B cell (primary cell): ENCODE measurements at regions not wholly inside any gene's neighbourhood (a gene's known extent, or its start where the extent isn't known, plus 50 kb on each side); places are given as distances from the start of the nearest gene placed in this dataset.

ENCODE experiments used
- ATAC-seq: fragments of 200-7000 bp; cut with Tn5 transposase; one replicate; pipeline ENCODE4 v1.10.0; 2021; ENCODE audit warnings: low read depth, mild to moderate bottlenecking, moderate number of reproducible peaks, moderate library complexity
- CTCF ChIA-PET: fragments of 350-600 bp; sonication (Branson Sonifier 250); formaldehyde crosslinking; loops from one replicate; lab custom pipeline; 2021; ENCODE audit warnings: antibody characterized with exemption, inconsistent platforms; lab: Charles Lee
- POLR2A ChIA-PET: fragments of 350-600 bp; sonication (Branson Sonifier 250); formaldehyde crosslinking; loops from one replicate; lab custom pipeline; 2021; ENCODE audit warnings: antibody characterized with exemption; lab: Charles Lee
- DNase-seq: peaks from one replicate; pipeline ENCODE4 v3.0.0; 2013
- H2AFZ ChIP-seq: 2 replicates; pipeline ENCODE4 v1.6.1; 2012; ENCODE audit warnings: mild to moderate bottlenecking, low read depth, low read length; ENCODE audit not compliant: insufficient read depth, poor library complexity, severe bottlenecking
- H3K27ac ChIP-seq, 2 donors: 1 replicate in 1 of 2; 2 replicates in 1 of 2; pipeline ENCODE4 v1.5.1; 2012 to 2013; ENCODE audit warnings: low read length in 2 of 2, mild to moderate bottlenecking in 2 of 2, moderate library complexity in 1 of 2
- H3K27me3 ChIP-seq, 4 experiments: fragments of 200-600 bp in 1 of 4; sonication (generic) in 1 of 4; replicated peaks in 1 of 4; 1 replicate in 2 of 4; 2 replicates in 2 of 4; pipeline versions ENCODE4 v1.6.1 to v1.7.0; 2013 to 2016; ENCODE audit warnings: low read length in 3 of 4, mild to moderate bottlenecking in 2 of 4, mixed read lengths in 1 of 4, moderate library complexity in 1 of 4; ENCODE audit not compliant: insufficient read depth in 4 of 4, control insufficient read depth in 3 of 4; ENCODE audit errors: control extremely low read depth in 1 of 4
- H3K36me3 ChIP-seq, 2 experiments: replicated peaks in 1 of 2; 1 replicate in 1 of 2; 2 replicates in 1 of 2; pipeline versions ENCODE4 v1.6.1 to v1.7.1; 2013; ENCODE audit warnings: low read length in 1 of 2; ENCODE audit not compliant: insufficient read depth in 2 of 2, control insufficient read depth in 1 of 2; ENCODE audit errors: control extremely low read depth in 1 of 2, extremely low read depth in 1 of 2
- H3K4me1 ChIP-seq, 2 donors: fragments of 200-600 bp in 1 of 2; sonication (generic) in 1 of 2; 1 replicate in 1 of 2; 2 replicates in 1 of 2; pipeline versions ENCODE4 v1.5.1 to v1.6.1; 2013 to 2017; ENCODE audit warnings: low read length in 2 of 2; ENCODE audit not compliant: control insufficient read depth in 2 of 2, insufficient read depth in 2 of 2
- H3K4me2 ChIP-seq: replicated peaks from 2 replicates; pipeline ENCODE3; 2012; ENCODE audit warnings: mild to moderate bottlenecking, low read depth, low read length; ENCODE audit not compliant: poor library complexity, severe bottlenecking
- H3K4me3 ChIP-seq, 5 experiments: fragments of 200-600 bp in 1 of 5; sonication (generic) in 1 of 5; 1 replicate in 3 of 5; 2 replicates in 2 of 5; pipeline versions ENCODE4 v1.5.1 to v1.7.0; 2011 to 2016; ENCODE audit warnings: low read length in 4 of 5, mild to moderate bottlenecking in 4 of 5, low read depth in 2 of 5, control low read depth in 1 of 5, moderate library complexity in 1 of 5; ENCODE audit not compliant: insufficient read depth in 1 of 5; ENCODE audit errors: control extremely low read depth in 1 of 5, extremely low read depth in 1 of 5
- H3K79me2 ChIP-seq: fragments of 200-600 bp; sonication (generic); one replicate; pipeline ENCODE4 v1.6.0; 2016; ENCODE audit warnings: low read length; ENCODE audit not compliant: control insufficient read depth, insufficient read depth
- H3K9ac ChIP-seq: fragments of 200-600 bp; sonication (generic); 2 replicates; pipeline ENCODE4 v1.6.1; 2017; ENCODE audit warnings: mild to moderate bottlenecking, low read length, moderate library complexity
- H3K9me3 ChIP-seq, 3 donors: one replicate each; pipeline versions ENCODE4 v1.6.1 to v1.7.1; 2013; ENCODE audit warnings: low read length in 2 of 3; ENCODE audit not compliant: control insufficient read depth in 2 of 3, insufficient read depth in 1 of 3; ENCODE audit errors: control extremely low read depth in 1 of 3
- H4K20me1 ChIP-seq: 2 replicates; pipeline ENCODE4 v1.6.0; 2012; ENCODE audit warnings: mild to moderate bottlenecking, low read length; ENCODE audit not compliant: insufficient read depth, control insufficient read depth, poor library complexity, severe bottlenecking
- H3K27ac Mint-ChIP-seq: one replicate; pipeline ENCODE4 v1.8.0; 2021; ENCODE audit warnings: mixed read lengths
- H3K27me3 Mint-ChIP-seq: one replicate; pipeline ENCODE4 v1.8.0; 2021; ENCODE audit warnings: mixed read lengths
- H3K4me1 Mint-ChIP-seq: one replicate; pipeline ENCODE4 v1.8.0; 2021; ENCODE audit warnings: mixed read lengths
- H3K4me3 Mint-ChIP-seq: one replicate; pipeline ENCODE4 v1.8.0; 2021; ENCODE audit warnings: mixed read lengths
- H3K9me3 Mint-ChIP-seq: one replicate; pipeline ENCODE4 v1.8.0; 2022; ENCODE audit warnings: mixed read lengths; ENCODE audit not compliant: insufficient read depth
- CTCF ChIP-seq: fragments of 200-600 bp; IDR thresholded peaks from one replicate; pipeline ENCODE4 v1.8.0; 2022; ENCODE audit warnings: antibody characterized with exemption, mild to moderate bottlenecking
- EZH2 ChIP-seq: IDR thresholded peaks from 2 replicates; pipeline ENCODE4 v1.6.1; 2012; ENCODE audit warnings: borderline replicate concordance, low read depth, mild to moderate bottlenecking, moderate library complexity, low read length; ENCODE audit not compliant: insufficient read depth, poor library complexity, severe bottlenecking
- WGBS: methylation state at CpG from one replicate; pipeline ENCODE4 v1.1.5; 2013; ENCODE audit warnings: missing lambda C conversion rate; ENCODE audit not compliant: insufficient coverage; 5-methylcytosine and 5-hydroxymethylcytosine counted together
- intact Hi-C: fragments of 100-400 bp; cut with micrococcal nuclease; formaldehyde crosslinking; loops from one replicate; pipeline ENCODE4 v1.10.0; 2022

GRCh38 chr6:87826424-87826823 is 124.4 kb upstream of the AKIRIN2 start:
- POLR2A ChIA-PET: no interaction called here
- no peaks in the 10 kb centered on the region for H3K27me3 Mint-ChIP-seq

GRCh38 chr6:87825821-87826221 is 123.8 kb upstream of the AKIRIN2 start:
- no peak for TF ChIP-seq CTCF
- no peak for TF ChIP-seq EZH2
- Histone ChIP-seq H3K9ac (peak overlapping the region; percentile 16), H3K36me3 (no peaks in the 10 kb centered on the region), H3K27ac (peak overlapping the region in 1 of 2 donors; percentile 62), H3K79me2 (no peaks in the 10 kb centered on the region), H3K27me3 (no peaks in the 10 kb centered on the region), H2AFZ (peak overlapping the region; percentile 21), H3K4me2 (peak overlapping the region; percentile 38), H4K20me1 (no peaks in the 10 kb centered on the region), H3K9me3 (no peaks in the 10 kb centered on the region), H3K4me1 (peaks cover 17 to 19% of the 10 kb centered on the region in 2 donors), H3K4me3 (peak overlapping the region in 1 of 5 experiments; percentile 21)
- H3K4me3 Mint-ChIP-seq: peak overlapping the region; percentile 9
- no CpG with 5 or more reads among the region's 2 CpGs for WGBS
- peak overlapping the region; percentile 8 for H3K27ac Mint-ChIP-seq
- peak; percentile 78 for DNase-seq
- POLR2A ChIA-PET: interaction anchor here (1.5 kb wide), 1 partner anchor 124 kb away, joined by 3 read pairs; the partner anchor contains the start of gene AKIRIN2
- peaks cover 26% of the 10 kb centered on the region for H3K4me1 Mint-ChIP-seq
- CTCF ChIA-PET: interaction anchor here (1.8 kb wide), 1 partner anchor 412 kb away, joined by 6 read pairs; no protein-coding TSS in a partner anchor
- H3K27me3 Mint-ChIP-seq: no peaks in the 10 kb centered on the region
- no peaks in the 10 kb centered on the region for H3K9me3 Mint-ChIP-seq
- intact Hi-C loops: loop anchor here (2.0 kb wide), 1 partner anchor 17 kb away; no protein-coding TSS in a partner anchor
- ATAC-seq: peak; percentile 68

More at GRCh38 chr6:87826424-87826823, 124.4 kb upstream of the AKIRIN2 start:
- ATAC-seq: no peak
- CTCF ChIA-PET: no interaction called here
- H3K4me3 Mint-ChIP-seq: peak overlapping the region; percentile 9
- H3K27ac Mint-ChIP-seq: no peak overlapping the region
- Histone ChIP-seq H3K4me3 (peak overlapping the region in 1 of 5 experiments; percentile 21), H3K9me3 (no peaks in the 10 kb centered on the region), H3K36me3 (no peaks in the 10 kb centered on the region), H4K20me1 (no peaks in the 10 kb centered on the region), H3K27ac (peak overlapping the region in 1 of 2 donors; percentile 62), H3K79me2 (no peaks in the 10 kb centered on the region), H2AFZ (no peak overlapping the region), H3K4me1 (peaks cover 17 to 19% of the 10 kb centered on the region in 2 donors), H3K9ac (peak overlapping the region; percentile 16), H3K4me2 (peak overlapping the region; percentile 38), H3K27me3 (no peaks in the 10 kb centered on the region)
- no peak for DNase-seq
- TF ChIP-seq EZH2: no peak
- TF ChIP-seq CTCF: no peak
- 100% methylated on average over 2 of the region's 2 CpGs for WGBS
- intact Hi-C loops: no loop called here
- no peaks in the 10 kb centered on the region for H3K9me3 Mint-ChIP-seq
- H3K4me1 Mint-ChIP-seq: peaks cover 27% of the 10 kb centered on the region
